GM21529 (cell line): ENCODE measurements at regions not wholly inside any gene's neighbourhood (a gene's known extent, or its start where the extent isn't known, plus 50 kb on each side); places are given as distances from the start of the nearest gene placed in this dataset.
"Not testable (repeated sequence)": the region's sequence is repeated elsewhere in the genome, so short reads cannot be mapped to it uniquely, and the experiment has no call there.

ENCODE experiments used
- ATAC-seq: cut with Tn5 transposase; IDR thresholded peaks from one replicate; pipeline ENCODE4 v1.9.1; 2021; ENCODE audit not compliant: unreplicated experiment

DNA sequence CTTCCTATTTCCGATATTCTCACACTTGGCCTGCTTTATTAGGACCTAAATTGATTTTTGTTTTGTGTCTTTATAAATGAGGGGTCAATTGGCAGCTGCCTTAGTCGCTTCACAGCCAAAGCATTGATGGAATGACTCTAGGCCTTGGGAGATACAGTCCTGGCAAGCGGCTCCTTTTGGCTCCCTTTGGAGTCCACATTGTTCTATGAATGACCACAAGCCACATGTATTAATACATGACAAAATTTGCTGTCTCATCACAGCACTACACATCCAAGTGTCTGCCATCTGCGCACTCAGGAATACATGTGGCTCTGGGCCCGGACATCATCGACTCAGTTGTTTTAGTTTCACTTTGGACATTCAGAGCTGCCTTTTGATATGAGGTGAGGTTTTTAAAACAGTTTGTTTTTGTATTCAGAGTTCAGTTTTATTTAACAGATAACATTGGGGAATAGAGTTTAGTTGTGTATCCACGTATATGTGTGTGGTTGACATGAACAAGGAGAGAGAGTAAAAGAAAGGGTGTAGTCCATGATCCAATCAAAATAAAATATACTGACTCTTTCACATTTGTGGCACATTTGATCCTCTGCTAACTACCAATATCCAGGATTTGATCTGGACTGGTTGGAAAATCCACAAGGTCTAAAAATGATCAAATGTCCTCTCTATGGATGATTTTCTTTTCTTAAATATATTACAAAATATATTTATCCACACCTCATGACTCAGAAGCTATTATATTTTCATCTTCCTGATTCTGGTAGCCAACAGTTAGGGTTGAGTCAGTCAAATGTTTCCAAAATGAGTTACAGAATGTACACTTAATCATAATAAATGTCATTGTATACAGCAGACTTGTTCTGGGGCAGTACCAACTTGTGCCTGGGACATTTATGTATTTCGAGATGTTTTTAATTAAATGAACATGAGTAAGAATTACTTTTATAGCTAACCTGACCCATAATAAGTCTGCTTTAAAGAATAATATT is 114.0 kb upstream of the MTAP start:
- no peak for ATAC-seq

- no peak for ATAC-seq
Observed at GRCh38 chr9:21689854-21690253, 112.6 kb upstream of the MTAP start.

GRCh38 chr9:21690561-21690960 is 111.9 kb upstream of the MTAP start:
- ATAC-seq: no peak

DNA sequence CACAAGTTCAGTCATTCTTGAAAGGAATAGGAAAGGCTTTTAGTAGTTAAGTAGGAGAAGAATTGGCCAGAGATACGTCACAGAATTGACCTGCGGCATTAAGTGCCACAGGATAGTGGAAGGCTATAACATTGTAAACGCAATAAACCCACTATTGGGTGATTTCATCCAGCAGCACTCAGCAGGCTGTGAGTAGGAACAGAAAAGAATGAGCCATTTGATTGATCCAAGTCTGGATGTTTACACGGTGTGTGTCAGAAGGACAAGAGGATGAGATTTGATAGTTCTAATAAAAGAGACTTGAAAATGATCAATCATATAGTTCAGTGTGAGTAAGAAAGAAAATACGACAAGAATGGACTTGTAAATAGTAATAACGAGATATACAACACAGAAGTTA is 110.0 kb upstream of the MTAP start:
- ATAC-seq: no peak

DNA sequence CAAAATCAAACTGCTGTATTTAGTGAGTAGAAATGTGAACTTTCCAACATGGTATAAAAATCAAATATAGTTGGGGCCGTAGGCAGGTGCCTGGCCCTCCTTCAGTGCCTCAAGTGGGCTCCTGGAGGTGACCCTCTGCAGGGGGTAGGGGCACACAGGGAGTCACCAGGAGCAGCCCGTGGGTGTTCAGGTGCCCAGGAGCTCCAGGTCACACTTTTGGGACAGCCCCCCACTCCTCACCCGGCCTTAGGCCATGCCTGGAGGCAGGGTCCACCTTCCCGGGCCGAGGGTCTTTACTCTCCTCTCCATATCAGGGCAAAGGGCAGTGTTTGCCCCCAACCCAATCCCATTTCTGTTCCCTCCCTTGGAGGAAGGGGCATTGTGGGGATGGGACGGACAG is 108.0 kb upstream of the MTAP start:
- no peak for ATAC-seq

- ATAC-seq: no peak
Observed at GRCh38 chr9:21695443-21695842, 107.0 kb upstream of the MTAP start.

DNA sequence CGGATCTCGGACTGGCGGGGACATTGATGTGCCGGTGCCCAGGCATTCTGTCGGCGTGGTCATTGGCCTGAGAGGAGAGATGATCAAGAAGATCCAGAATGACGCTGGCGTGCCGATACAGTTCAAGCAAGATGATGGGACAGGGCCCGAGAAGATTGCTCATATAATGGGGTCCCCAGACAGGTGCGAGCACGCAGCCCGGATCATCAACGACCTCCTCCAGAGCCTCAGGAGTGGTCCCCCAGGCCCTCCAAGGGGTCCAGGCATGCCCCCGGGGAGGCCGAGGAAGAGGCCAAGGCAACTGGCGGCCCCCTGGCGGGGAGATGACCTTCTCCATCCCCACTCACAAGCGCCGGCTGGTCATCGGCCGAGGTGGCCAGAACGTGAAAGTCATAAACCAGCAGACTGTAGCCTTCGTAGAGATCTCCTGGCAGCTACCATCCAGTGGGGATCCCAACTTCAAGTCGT is 106.5 kb upstream of the MTAP start:
- no peak for ATAC-seq

GRCh38 chr9:21696411-21696871 is 106.0 kb upstream of the MTAP start:
- no peak for ATAC-seq

DNA sequence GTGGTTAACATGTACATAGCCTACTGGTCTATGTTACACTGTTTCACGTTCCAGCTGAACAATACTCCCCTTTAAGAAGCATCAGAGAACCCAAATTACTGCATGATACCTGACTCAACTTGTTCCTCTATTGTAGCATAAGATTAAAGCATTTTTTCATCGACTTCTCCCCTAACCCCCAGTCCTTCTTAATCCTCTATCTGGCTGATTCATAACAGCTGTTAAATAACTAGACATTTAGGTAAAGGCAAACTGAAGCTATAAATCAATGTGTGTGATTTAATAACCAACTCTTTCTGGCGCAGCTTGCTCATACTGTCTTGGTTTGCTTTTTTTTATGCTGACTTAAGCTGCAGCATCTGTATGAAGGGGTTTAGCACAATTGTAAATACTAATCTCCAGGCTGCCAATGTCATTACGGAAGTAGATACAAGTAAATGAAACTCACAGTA is 94.2 kb upstream of the MTAP start:
- no peak for ATAC-seq

DNA sequence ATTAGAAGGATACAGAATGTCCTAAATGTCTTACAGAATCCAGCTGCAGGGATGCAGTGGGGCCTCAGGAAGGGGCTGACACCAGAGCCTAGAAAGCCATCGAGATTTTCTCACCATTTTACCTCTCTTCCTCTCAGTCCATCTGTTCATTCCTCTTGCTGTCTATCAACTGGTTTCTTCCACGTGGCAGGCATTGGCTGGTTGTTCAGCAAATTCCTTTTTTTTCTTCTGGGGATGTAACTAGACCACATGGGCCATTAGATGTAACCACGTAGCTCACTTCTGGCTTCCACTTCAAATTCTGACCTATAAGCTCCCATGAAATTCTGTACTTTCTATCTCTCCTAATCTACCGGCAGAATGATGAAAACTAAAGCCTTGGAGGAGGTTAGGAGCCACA is 93.6 kb upstream of the MTAP start:
- ATAC-seq: no peak

DNA sequence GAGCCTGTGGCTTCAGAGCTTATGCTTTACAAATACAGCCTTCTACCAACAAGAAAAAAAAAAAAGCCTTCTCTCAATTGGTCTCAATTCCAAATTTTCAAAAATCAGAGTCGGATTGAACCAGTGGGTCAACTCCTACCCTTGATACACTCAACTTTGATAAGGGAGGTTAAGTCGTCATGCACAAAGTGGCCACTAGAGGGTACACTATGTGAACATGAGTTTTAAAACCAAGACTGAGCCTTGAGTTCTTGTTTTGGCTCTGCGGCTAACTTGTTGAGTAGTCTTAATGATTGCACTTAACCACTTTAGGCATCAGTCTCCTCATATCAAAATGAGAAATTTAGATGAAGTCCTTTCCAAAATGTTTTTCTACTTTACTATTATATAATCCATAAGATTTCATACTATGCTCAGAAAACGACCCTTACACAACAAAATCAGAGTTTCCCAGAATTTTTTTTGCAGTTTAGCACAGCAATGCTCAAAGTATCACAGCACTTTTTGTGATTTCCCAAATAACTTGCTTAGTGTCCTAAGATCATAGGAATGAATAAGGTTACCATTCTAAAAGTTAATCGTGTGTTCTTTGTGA is 92.9 kb upstream of the MTAP start:
- peak; percentile 81 for ATAC-seq

GRCh38 chr9:21710548-21711191 is 91.8 kb upstream of the MTAP start:
- ATAC-seq: no peak

- peak; percentile 62 for ATAC-seq
Observed at GRCh38 chr9:21711504-21711903, 90.9 kb upstream of the MTAP start.

DNA sequence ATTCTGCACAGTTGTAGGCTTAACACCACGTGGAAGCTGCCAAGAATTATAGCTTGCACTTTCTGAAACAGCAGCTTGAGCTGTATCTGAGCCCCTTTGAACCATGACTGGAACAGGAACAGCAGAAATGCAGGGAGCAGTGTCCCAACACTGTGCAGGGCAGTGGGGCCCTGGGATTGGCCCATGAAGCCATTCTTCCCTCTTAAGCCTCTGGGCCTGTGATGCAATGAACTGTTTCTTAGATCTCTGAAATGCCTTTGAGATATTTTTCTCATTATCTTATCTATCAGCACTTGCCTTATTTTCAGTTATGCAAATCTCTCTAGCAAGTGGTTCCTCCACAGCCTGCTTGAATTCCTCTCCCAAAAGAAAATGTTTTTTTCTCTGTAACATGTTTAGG is 87.0 kb upstream of the MTAP start:
- ATAC-seq: no peak

GRCh38 chr9:21720758-21721157 is 81.7 kb upstream of the MTAP start:
- ATAC-seq: no peak

- ATAC-seq: not testable (repeated sequence)
Observed at GRCh38 chr9:21727411-21727810, 75.0 kb upstream of the MTAP start.

DNA sequence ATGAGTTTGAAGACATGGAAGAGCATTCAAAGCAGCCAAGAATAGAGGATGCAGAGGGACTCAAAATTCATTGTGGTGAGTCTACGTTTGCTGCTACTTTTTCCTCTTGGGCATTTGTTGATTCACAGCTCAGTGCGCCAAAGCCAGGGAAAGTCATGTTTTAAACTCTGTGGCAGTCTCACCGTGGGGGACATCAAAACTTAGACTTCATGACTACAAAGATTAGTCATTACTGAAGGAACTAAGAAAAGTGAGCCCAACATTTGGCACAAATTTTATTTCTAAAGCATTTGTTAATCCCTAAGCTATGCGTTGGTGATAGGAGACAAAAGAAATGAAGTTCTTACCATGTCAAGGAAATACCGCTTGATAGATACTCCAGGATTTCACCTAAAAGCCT is 73.7 kb upstream of the MTAP start:
- no peak for ATAC-seq

DNA sequence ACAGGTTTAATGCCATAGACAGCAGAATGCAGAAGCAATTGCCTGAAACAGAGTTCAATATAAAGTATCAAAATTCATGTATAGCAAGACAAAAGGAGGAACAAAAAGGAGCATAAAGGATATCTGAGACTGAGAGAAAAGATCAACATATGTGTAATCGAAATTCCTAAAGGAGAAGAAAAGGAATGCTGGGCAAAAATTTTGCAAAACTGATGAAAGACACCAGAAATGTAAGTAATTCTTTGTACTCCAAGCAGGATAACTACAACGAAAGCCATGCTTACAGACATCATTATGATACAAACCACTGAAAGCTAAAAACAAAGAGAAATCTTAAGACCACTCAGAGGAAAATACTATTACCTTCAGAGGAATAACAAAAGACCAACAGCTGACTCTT is 72.8 kb upstream of the MTAP start:
- no peak for ATAC-seq

GRCh38 chr9:21730899-21731298 is 71.5 kb upstream of the MTAP start:
- ATAC-seq: no peak

- ATAC-seq: no peak
Observed at GRCh38 chr9:21741151-21741550, 61.3 kb upstream of the MTAP start.

DNA sequence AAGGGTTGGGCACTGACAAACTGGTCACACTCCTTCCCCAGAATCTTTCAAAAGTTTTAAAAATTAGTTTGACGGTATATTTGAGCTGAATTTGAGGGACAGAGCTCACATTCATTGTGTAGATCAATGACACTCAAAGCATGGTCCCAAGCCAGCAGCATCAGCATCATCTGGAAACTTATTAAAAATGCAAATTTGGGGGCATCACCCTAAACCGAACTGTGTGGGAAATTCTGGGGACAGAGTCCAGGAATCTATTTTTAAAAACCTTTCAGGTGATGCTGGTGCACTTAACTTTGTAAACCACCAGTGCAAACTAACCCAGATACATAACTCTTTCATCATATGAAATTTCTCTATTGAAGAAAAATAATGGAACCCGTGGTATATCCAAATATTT is 58.1 kb upstream of the MTAP start:
- ATAC-seq: no peak

GRCh38 chr9:21744841-21745240 is 57.6 kb upstream of the MTAP start:
- ATAC-seq: no peak
